ENCODE measurements at regions not wholly inside any gene's neighbourhood (a gene's known extent, or its start where the extent isn't known, plus 50 kb on each side); places are given as distances from the start of the nearest gene placed in this dataset.
A peak's percentile ranks its signal among the peaks of the same experiment; 100 is the strongest.
"Not testable (repeated sequence)": the region's sequence is repeated elsewhere in the genome, so short reads cannot be mapped to it uniquely, and the experiment has no call there.

- Mint-ChIP-seq H3K4me1 (ENCODE audit: low read depth, unreplicated experiment) (no peaks in the 10 kb centered on the region), H3K4me3 (ENCODE audit: low read depth, unreplicated experiment) (no peak overlapping the region), H3K36me3 (ENCODE audit: insufficient read depth, unreplicated experiment) (no peaks in the 10 kb centered on the region), H3K27me3 (ENCODE audit: unreplicated experiment) (no peaks in the 10 kb centered on the region), H3K27ac (ENCODE audit: unreplicated experiment) (no peak overlapping the region), H3K9me3 (ENCODE audit: low read depth, unreplicated experiment) (no peaks in the 10 kb centered on the region)
- no peak for DNase-seq
- intact Hi-C loops (cut with micrococcal nuclease; ENCODE audit: unreplicated experiment), result no loop called here
- no TSS peak for BruUV-seq (replicated peaks)
- CTCF ChIA-PET, result no interaction called here
- TF ChIP-seq CTCF (IDR thresholded peaks at IDR 0.05; ENCODE audit: unreplicated experiment), result no peak
These were observed 286.7 kb downstream of the SRGAP2C start for GRCh38 chr1:121471523-121471922.

GRCh38 chr1:121472017-121472416 lies 287.2 kb downstream of the SRGAP2C start:
- intact Hi-C loops (cut with micrococcal nuclease; ENCODE audit: unreplicated experiment), result no loop called here
- CTCF ChIA-PET, result no interaction called here
- BruUV-seq (replicated peaks), result no TSS peak
- Mint-ChIP-seq H3K4me1 (ENCODE audit: low read depth, unreplicated experiment) (no peaks in the 10 kb centered on the region), H3K27ac (ENCODE audit: unreplicated experiment) (no peak overlapping the region), H3K4me3 (ENCODE audit: low read depth, unreplicated experiment) (no peak overlapping the region), H3K36me3 (ENCODE audit: insufficient read depth, unreplicated experiment) (no peaks in the 10 kb centered on the region), H3K27me3 (ENCODE audit: unreplicated experiment) (no peaks in the 10 kb centered on the region), H3K9me3 (ENCODE audit: low read depth, unreplicated experiment) (no peaks in the 10 kb centered on the region)
- no peak for TF ChIP-seq CTCF (IDR thresholded peaks at IDR 0.05; ENCODE audit: unreplicated experiment)
- no peak for DNase-seq

- Mint-ChIP-seq H3K9me3 (ENCODE audit: low read depth, unreplicated experiment) (no peaks in the 10 kb centered on the region), H3K27ac (ENCODE audit: unreplicated experiment) (peak overlapping the region; percentile 64), H3K4me1 (ENCODE audit: low read depth, unreplicated experiment) (peaks cover 9% of the 10 kb centered on the region), H3K4me3 (ENCODE audit: low read depth, unreplicated experiment) (no peak overlapping the region), H3K27me3 (ENCODE audit: unreplicated experiment) (no peaks in the 10 kb centered on the region), H3K36me3 (ENCODE audit: insufficient read depth, unreplicated experiment) (no peaks in the 10 kb centered on the region)
- DNase-seq, result no peak
- CTCF ChIA-PET, result no interaction called here
- no TSS peak for BruUV-seq (replicated peaks)
- no peak for TF ChIP-seq CTCF (IDR thresholded peaks at IDR 0.05; ENCODE audit: unreplicated experiment)
- intact Hi-C loops (cut with micrococcal nuclease; ENCODE audit: unreplicated experiment), result no loop called here
These were observed 298.5 kb downstream of the SRGAP2C start for GRCh38 chr1:121483234-121483633.

- Mint-ChIP-seq H3K36me3 (ENCODE audit: insufficient read depth, unreplicated experiment) (no peaks in the 10 kb centered on the region), H3K4me3 (ENCODE audit: low read depth, unreplicated experiment) (no peak overlapping the region), H3K27me3 (ENCODE audit: unreplicated experiment) (no peaks in the 10 kb centered on the region), H3K27ac (ENCODE audit: unreplicated experiment) (peak overlapping the region; percentile 64), H3K9me3 (ENCODE audit: low read depth, unreplicated experiment) (no peaks in the 10 kb centered on the region), H3K4me1 (ENCODE audit: low read depth, unreplicated experiment) (peaks cover 9% of the 10 kb centered on the region)
- TF ChIP-seq CTCF (IDR thresholded peaks at IDR 0.05; ENCODE audit: unreplicated experiment), result no peak
- no TSS peak for BruUV-seq (replicated peaks)
- DNase-seq, result no peak
- intact Hi-C loops (cut with micrococcal nuclease; ENCODE audit: unreplicated experiment), result no loop called here
- CTCF ChIA-PET, result no interaction called here
These were observed 299.2 kb downstream of the SRGAP2C start for GRCh38 chr1:121483961-121484424.

- DNase-seq; H3K4me1 Mint-ChIP-seq (ENCODE audit: low read depth, unreplicated experiment); BruUV-seq (replicated peaks); H3K36me3 Mint-ChIP-seq (ENCODE audit: insufficient read depth, unreplicated experiment); H3K27me3 Mint-ChIP-seq (ENCODE audit: unreplicated experiment); intact Hi-C loops (cut with micrococcal nuclease; ENCODE audit: unreplicated experiment); H3K27ac Mint-ChIP-seq (ENCODE audit: unreplicated experiment); H3K4me3 Mint-ChIP-seq (ENCODE audit: low read depth, unreplicated experiment); CTCF ChIA-PET; H3K9me3 Mint-ChIP-seq (ENCODE audit: low read depth, unreplicated experiment): not testable (repeated sequence)
These were observed 310.0 kb downstream of the SRGAP2C start for GRCh38 chr1:121494796-121495195.

GRCh38 chr1:121511455-121511854 lies 326.7 kb downstream of the SRGAP2C start:
- DNase-seq, result peak; percentile 73

GRCh38 chr1:121511876-121512275 lies 327.1 kb downstream of the SRGAP2C start:
- H3K27me3 Mint-ChIP-seq (ENCODE audit: unreplicated experiment); BruUV-seq (replicated peaks); H3K36me3 Mint-ChIP-seq (ENCODE audit: insufficient read depth, unreplicated experiment); CTCF ChIA-PET; DNase-seq; H3K9me3 Mint-ChIP-seq (ENCODE audit: low read depth, unreplicated experiment): not testable (repeated sequence)
- Mint-ChIP-seq H3K27ac (ENCODE audit: unreplicated experiment) (peak overlapping the region; percentile 74), H3K4me1 (ENCODE audit: low read depth, unreplicated experiment) (peaks cover 12% of the 10 kb centered on the region), H3K4me3 (ENCODE audit: low read depth, unreplicated experiment) (peak overlapping the region; percentile 8)
- intact Hi-C loops (cut with micrococcal nuclease; ENCODE audit: unreplicated experiment), result loop anchor here (5.0 kb wide), 1 partner anchor 75 kb away; no protein-coding TSS in a partner anchor

More at GRCh38 chr1:121511455-121511854, 326.7 kb downstream of the SRGAP2C start:
- intact Hi-C loops (cut with micrococcal nuclease; ENCODE audit: unreplicated experiment), result loop anchor here (5.0 kb wide), 1 partner anchor 76 kb away; no protein-coding TSS in a partner anchor
- H3K36me3 Mint-ChIP-seq (ENCODE audit: insufficient read depth, unreplicated experiment); H3K27me3 Mint-ChIP-seq (ENCODE audit: unreplicated experiment); BruUV-seq (replicated peaks); H3K4me1 Mint-ChIP-seq (ENCODE audit: low read depth, unreplicated experiment); H3K9me3 Mint-ChIP-seq (ENCODE audit: low read depth, unreplicated experiment); CTCF ChIA-PET: not testable (repeated sequence)
- Mint-ChIP-seq H3K27ac (ENCODE audit: unreplicated experiment) (peak overlapping the region; percentile 75), H3K4me3 (ENCODE audit: low read depth, unreplicated experiment) (peak overlapping the region; percentile 8)

Measured in Calu3 (cell line).